ENCODE measurements at regions not wholly inside any gene's neighbourhood (a gene's known extent, or its start where the extent isn't known, plus 50 kb on each side); places are given as distances from the start of the nearest gene placed in this dataset.

DNA sequence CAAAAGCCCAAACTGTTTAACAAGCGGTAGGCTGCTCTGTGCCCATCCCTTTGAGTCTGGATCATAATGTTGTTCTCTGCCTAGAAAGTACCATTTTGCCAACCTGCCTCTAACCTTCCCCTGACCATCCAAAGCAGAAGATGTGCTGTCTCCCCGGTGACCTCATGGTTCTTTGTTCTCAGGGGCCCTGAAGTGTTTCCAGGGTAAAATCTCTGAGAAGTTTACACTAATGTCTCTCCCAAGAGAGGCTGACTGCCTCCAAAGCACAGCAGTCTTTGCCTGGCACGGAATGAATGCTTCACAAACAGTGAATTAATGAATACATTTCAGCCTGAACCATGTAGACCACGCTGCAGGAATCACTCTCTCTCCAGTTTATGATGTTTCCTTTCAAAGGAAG, 523.8 kb upstream of the CELF2 start:
- TF ChIP-seq, protein P1, sequence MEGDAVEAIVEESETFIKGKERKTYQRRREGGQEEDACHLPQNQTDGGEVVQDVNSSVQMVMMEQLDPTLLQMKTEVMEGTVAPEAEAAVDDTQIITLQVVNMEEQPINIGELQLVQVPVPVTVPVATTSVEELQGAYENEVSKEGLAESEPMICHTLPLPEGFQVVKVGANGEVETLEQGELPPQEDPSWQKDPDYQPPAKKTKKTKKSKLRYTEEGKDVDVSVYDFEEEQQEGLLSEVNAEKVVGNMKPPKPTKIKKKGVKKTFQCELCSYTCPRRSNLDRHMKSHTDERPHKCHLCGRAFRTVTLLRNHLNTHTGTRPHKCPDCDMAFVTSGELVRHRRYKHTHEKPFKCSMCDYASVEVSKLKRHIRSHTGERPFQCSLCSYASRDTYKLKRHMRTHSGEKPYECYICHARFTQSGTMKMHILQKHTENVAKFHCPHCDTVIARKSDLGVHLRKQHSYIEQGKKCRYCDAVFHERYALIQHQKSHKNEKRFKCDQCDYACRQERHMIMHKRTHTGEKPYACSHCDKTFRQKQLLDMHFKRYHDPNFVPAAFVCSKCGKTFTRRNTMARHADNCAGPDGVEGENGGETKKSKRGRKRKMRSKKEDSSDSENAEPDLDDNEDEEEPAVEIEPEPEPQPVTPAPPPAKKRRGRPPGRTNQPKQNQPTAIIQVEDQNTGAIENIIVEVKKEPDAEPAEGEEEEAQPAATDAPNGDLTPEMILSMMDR (IDR thresholded peaks at IDR 0.05): no peak
- TF ChIP-seq POLR2AphosphoS5 (IDR thresholded peaks at IDR 0.05; ENCODE audit: insufficient read depth in 1 of 2, low read depth in 1 of 2): no peak
- no peak for TF ChIP-seq POLR2A (IDR thresholded peaks at IDR 0.05)
